ENCODE measurements at regions not wholly inside any gene's neighbourhood (a gene's known extent, or its start where the extent isn't known, plus 50 kb on each side); places are given as distances from the start of the nearest gene placed in this dataset.

DNA sequence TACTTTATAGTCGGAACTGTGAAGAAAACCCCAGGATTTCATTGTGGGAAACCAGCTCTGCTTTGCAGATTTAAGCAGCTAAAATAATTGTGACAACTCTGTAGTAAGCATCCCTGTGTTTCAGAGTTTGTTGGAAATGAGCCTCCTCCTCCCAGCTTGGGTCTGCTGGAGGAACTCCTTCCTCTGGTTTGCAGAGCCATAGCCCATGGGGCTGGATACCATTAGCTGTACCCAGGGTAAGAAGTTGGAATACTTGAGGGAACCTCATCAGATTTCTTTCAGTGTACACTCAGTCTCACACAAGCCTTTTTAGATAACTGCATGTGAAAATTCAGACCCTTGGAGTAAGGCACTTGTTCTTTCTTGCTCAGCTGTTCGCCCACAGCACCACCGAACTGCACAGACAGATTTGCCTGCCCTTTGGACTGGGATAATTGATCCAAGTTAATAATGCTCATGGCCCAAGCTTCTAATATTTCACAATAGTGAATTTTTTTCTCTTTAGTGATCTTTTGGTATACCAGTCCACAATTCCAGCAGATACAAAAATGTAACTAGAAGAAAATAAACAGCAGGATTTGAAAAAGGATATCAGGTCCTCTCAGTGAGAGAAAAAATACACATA is 467.4 kb upstream of the FZD8 start:
- ChIA-PET POLR2A (no interaction called here), CTCF (no interaction called here)
- Mint-ChIP-seq H3K27me3 (no peaks in the 10 kb centered on the region), H3K27ac (no peak overlapping the region), H3K4me3 (no peak overlapping the region), H3K9me3 (peaks cover 3% of the 10 kb centered on the region), H3K4me1 (no peaks in the 10 kb centered on the region), H3K36me3 (ENCODE audit: low read depth) (no peaks in the 10 kb centered on the region)
- no peak for DNase-seq

DNA sequence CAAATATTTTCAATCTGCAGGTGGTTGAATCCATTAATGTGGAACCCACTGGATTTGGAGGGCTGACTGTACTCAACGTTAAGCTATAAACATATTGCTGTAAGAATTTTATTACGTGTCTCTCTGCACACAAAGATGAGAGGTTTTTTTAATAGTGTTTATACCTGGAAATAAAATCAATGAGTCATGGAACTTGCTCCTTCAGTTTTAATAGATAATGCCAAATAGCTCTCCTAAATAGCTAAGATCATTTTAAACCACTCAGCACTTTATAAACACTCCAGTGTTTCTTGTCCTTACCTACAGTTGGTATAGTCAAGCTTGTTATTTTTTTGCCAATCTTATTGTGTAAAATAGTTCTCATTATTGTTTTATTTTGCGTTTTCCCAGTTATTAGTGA is 455.6 kb upstream of the FZD8 start:
- POLR2A ChIA-PET = no interaction called here
- peaks cover 5% of the 10 kb centered on the region for H3K9me3 Mint-ChIP-seq
- no peaks in the 10 kb centered on the region for H3K27me3 Mint-ChIP-seq
- DNase-seq = no peak
- H3K4me1 Mint-ChIP-seq = no peaks in the 10 kb centered on the region
- no peak overlapping the region for H3K27ac Mint-ChIP-seq
- H3K36me3 Mint-ChIP-seq (ENCODE audit: low read depth) = no peaks in the 10 kb centered on the region
- CTCF ChIA-PET = no interaction called here
- no peak overlapping the region for H3K4me3 Mint-ChIP-seq

DNA sequence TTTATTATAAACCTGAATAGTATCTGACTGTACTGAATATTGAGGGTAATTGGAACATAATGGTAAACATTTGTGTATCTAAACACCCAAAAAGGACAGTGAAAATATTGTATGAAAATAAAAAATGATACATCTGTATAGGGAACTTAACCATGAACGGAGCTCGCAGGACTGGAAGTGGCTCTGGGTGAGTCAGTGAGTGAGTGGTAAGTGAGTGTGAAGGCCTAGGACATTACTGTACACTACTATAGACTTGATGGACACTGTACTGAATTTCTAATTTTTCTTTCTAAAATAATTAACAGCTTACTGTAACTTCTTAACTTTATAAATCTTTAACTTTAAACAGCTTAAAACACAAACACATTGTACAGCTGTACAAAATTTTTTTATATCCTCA is 454.5 kb upstream of the FZD8 start:
- no peaks in the 10 kb centered on the region for H3K36me3 Mint-ChIP-seq (ENCODE audit: low read depth)
- no peaks in the 10 kb centered on the region for H3K4me1 Mint-ChIP-seq
- ChIA-PET CTCF (no interaction called here), POLR2A (no interaction called here)
- H3K4me3 Mint-ChIP-seq = no peak overlapping the region
- no peaks in the 10 kb centered on the region for H3K27me3 Mint-ChIP-seq
- H3K27ac Mint-ChIP-seq = no peak overlapping the region
- H3K9me3 Mint-ChIP-seq = peaks cover 5% of the 10 kb centered on the region
- no peak for DNase-seq

DNA sequence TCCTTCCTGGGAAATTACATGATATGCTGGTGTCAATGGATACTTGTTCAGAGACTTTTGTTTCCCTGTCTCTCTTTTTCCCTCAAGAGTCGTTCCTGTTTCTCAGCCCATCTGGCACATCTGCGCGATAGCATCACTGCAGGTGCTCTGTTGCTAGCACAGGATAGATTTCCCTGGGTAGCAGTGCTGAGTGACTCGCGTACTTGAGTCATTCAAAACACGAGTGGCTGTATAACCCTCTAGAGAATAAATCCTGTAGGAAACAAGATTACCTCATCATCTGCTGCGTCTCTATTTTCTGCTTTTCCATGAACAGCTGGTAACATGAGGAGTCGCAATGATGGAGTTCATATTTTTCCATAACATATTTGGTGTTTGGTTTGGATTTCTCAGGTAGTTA is 452.0 kb upstream of the FZD8 start:
- Mint-ChIP-seq H3K4me1 (no peaks in the 10 kb centered on the region), H3K4me3 (no peak overlapping the region), H3K36me3 (ENCODE audit: low read depth) (no peaks in the 10 kb centered on the region), H3K27ac (no peak overlapping the region), H3K9me3 (peaks cover 7% of the 10 kb centered on the region), H3K27me3 (no peaks in the 10 kb centered on the region)
- ChIA-PET POLR2A (no interaction called here), CTCF (no interaction called here)
- DNase-seq = no peak

DNA sequence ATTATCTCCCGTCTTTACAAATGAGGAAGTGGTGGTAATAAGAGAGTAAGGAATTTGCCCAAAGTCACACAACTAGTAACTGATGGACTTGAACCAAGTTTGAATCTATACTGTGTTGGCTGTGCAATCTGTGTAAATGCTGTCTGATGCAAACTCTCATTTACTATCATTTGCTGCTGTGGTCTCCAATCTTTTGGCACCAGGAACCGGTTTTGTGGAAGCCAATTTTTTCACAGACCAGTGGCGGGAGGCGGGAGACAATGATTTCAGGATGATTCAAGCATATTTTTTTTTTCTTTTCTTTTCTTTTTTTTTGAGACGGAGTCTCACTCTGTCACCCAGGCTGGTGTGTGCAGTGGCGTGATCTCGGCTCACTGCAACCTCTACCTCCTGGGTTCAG is 450.0 kb upstream of the FZD8 start:
- no peak overlapping the region for H3K27ac Mint-ChIP-seq
- H3K4me1 Mint-ChIP-seq = no peaks in the 10 kb centered on the region
- peaks cover 7% of the 10 kb centered on the region for H3K9me3 Mint-ChIP-seq
- H3K36me3 Mint-ChIP-seq (ENCODE audit: low read depth) = no peaks in the 10 kb centered on the region
- no peaks in the 10 kb centered on the region for H3K27me3 Mint-ChIP-seq
- ChIA-PET POLR2A (no interaction called here), CTCF (no interaction called here)
- H3K4me3 Mint-ChIP-seq = no peak overlapping the region
- no peak for DNase-seq

DNA sequence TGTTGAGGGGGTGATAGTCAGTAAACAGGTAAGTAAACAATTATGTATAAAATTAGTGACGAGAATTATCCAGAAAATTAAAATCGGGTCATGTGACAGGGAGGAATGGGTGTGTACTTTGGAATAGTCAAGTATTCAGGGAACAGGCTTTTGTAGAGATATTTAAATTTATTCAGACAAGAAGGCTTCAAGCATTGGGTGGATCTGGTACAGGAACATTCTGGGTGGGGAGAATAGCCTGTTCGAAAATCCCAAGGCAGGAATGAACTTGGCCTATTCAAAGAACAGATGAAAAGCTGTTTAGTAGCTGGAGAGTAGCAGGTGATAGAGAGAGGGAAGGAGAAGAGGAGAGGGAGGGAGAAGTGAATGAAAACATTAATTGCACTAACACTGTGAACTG is 448.9 kb upstream of the FZD8 start:
- H3K9me3 Mint-ChIP-seq = peaks cover 11% of the 10 kb centered on the region
- H3K4me3 Mint-ChIP-seq = no peak overlapping the region
- ChIA-PET CTCF (no interaction called here), POLR2A (no interaction called here)
- no peaks in the 10 kb centered on the region for H3K4me1 Mint-ChIP-seq
- no peaks in the 10 kb centered on the region for H3K27me3 Mint-ChIP-seq
- no peak for DNase-seq
- no peaks in the 10 kb centered on the region for H3K36me3 Mint-ChIP-seq (ENCODE audit: low read depth)
- no peak overlapping the region for H3K27ac Mint-ChIP-seq

DNA sequence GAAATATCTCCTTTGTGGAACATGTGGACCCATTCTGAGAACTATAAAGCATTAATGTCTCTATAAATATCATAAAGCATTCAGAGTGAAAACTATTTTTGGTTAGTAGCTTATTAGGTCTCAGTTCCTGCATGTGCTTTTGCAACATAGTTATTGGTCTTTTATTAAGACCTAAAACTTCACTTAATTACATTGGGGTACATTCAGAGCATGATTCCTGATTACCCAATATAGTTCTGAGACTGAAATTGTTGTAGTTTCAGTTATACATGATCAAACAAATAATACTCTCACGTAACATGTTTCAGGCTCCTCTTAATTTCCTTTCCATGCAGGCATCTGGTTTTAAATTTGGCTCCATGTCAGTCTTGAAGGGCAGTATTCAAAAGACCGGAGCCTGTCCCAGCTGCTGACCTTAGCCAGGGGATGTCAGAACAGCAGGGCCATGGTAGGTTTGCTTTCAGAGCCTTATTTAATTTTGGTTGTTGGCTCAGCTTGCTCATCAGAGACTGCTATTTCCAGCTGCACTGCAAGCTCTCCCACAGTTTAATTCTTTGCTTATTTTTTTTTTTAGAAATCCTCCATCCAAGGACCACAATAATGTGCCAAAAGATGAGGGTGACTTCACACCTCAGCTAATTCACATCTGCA is 447.8 kb upstream of the FZD8 start:
- POLR2A ChIA-PET = no interaction called here
- no peak overlapping the region for H3K4me3 Mint-ChIP-seq
- CTCF ChIA-PET = no interaction called here

DNA sequence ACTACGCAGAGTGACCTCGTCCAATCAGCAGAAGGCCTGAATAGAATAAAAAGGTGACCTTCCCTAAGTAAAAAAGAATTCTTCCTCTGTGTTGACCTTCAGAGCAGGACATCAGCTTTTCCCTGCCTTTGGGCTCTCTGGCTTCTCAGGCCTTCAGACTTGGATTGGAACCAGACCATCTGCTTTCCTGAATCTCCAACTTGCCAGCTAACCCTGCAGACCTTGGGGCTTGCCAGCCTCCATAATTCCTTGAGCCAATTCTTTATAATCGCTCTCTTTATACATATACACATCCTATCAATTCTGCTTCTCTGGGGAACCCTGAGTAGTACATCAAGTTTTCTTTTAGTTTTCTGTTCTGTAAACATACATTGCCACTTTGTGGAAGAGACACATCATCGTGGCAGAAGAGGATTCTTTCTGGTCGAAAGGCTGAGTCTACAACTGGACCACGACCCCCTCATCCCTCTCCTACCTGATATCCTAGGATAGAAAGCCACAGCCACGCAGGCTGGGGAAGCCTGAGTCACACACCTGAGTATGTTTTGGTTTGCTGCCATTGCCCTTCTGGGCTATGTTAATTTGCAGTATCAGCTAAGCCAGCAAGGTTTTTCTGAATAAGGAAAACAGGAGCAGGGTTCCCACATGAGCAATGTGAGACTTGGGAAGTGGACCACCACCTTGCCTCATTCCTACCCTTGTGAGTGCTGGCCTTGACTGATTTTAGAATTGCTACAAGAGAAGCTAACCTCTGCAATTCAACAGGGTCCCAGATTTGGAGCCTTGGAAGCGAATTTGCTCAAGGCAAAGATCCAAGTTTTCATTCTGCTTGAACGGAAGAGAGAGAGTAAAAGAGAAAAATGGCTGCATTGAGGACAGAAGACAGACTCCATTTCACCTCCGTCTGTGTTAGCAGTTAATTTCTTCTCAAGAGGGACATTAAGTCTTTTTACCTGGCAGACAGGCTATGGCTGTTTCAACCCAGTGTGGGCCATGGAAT is 445.2 kb upstream of the FZD8 start:
- no peaks in the 10 kb centered on the region for H3K4me1 Mint-ChIP-seq
- no peak overlapping the region for H3K27ac Mint-ChIP-seq
- CTCF ChIA-PET = no interaction called here
- DNase-seq = no peak
- POLR2A ChIA-PET = no interaction called here
- H3K27me3 Mint-ChIP-seq = no peaks in the 10 kb centered on the region
- peaks cover 10% of the 10 kb centered on the region for H3K9me3 Mint-ChIP-seq
- no peaks in the 10 kb centered on the region for H3K36me3 Mint-ChIP-seq (ENCODE audit: low read depth)
- H3K4me3 Mint-ChIP-seq = no peak overlapping the region

More for the DNA sequence above, 447.8 kb upstream of the FZD8 start:
- no peak overlapping the region for H3K27ac Mint-ChIP-seq
- H3K36me3 Mint-ChIP-seq (ENCODE audit: low read depth) = no peaks in the 10 kb centered on the region
- peaks cover 9% of the 10 kb centered on the region for H3K9me3 Mint-ChIP-seq
- no peak for DNase-seq
- no peaks in the 10 kb centered on the region for H3K27me3 Mint-ChIP-seq
- no peaks in the 10 kb centered on the region for H3K4me1 Mint-ChIP-seq

DNA sequence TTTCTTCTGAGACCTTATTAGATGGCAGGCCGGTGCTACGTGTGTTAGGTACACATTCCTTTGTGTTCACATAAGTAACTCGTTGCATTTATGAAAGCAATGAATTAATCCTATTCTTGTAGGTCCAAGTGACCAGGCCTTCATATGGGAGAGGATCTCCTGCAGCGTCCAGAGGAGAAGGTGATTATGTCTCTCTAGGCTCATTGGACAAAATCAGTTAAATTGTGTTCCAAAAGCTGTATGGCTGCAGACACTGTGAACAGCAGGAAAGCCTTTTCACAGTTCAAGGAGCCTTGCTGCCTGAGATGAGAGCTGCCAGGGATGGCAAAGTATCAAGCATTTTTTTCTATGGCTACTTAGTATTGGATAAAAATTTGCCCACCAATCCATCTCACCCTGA is 433.1 kb upstream of the FZD8 start:
- Mint-ChIP-seq H3K27ac (no peak overlapping the region), H3K9me3 (no peaks in the 10 kb centered on the region), H3K4me3 (no peak overlapping the region), H3K27me3 (no peaks in the 10 kb centered on the region), H3K36me3 (ENCODE audit: low read depth) (no peaks in the 10 kb centered on the region), H3K4me1 (no peaks in the 10 kb centered on the region)
- no peak for DNase-seq
- ChIA-PET POLR2A (no interaction called here), CTCF (no interaction called here)

DNA sequence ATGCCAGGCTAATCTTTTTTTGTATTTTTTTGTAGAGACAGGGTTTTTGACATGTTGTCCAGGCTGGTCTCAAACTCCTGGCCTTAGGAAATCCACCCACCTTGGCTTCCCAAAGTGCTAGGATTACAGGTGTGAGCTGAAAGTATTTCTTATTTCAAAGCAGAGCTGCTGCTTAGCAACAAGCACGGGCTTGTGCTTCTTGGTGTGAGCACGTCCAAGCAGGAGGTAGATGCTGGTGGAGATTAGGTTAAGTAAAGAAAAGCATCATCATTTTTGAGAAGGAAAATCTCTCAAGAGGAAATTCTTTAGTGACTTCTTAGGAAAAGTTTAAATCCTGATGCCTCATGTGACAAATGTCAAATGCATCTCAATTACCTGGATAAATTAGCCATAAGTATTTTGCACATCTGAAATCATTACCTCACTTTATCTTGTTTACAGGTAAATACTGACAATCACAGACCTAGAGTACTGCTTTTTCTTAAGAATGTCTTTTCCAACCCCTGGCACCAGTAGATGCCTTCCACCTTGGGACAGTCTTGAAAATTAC is 431.8 kb upstream of the FZD8 start:
- ChIA-PET CTCF (no interaction called here), POLR2A (no interaction called here)
- no peak for DNase-seq
- Mint-ChIP-seq H3K27ac (no peak overlapping the region), H3K9me3 (no peaks in the 10 kb centered on the region), H3K4me3 (no peak overlapping the region), H3K27me3 (no peaks in the 10 kb centered on the region), H3K36me3 (ENCODE audit: low read depth) (no peaks in the 10 kb centered on the region), H3K4me1 (no peaks in the 10 kb centered on the region)

DNA sequence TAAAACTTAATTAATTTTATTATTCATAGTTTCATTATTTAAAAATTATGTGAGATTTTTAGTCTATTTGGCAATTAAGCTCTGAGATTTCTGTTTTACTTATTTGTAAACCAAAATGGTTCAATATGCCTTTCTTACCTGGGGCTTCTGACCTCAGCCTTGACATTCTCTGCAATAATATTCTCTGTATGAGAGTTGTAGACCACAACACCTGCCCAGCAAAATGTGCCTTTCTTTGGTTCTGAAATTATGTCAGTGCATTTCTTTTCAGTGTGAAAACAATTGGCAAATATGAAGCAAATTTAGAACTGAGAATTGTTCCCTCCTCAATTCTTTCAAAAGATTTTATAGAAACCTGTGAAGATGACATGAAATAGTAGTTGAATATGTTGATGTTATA is 426.4 kb upstream of the FZD8 start:
- CTCF ChIA-PET = no interaction called here
- H3K4me1 Mint-ChIP-seq = no peaks in the 10 kb centered on the region
- H3K36me3 Mint-ChIP-seq (ENCODE audit: low read depth) = no peaks in the 10 kb centered on the region
- H3K4me3 Mint-ChIP-seq = no peak overlapping the region
- no peak overlapping the region for H3K27ac Mint-ChIP-seq
- POLR2A ChIA-PET = no interaction called here
- DNase-seq = no peak
- H3K27me3 Mint-ChIP-seq = no peaks in the 10 kb centered on the region
- H3K9me3 Mint-ChIP-seq = peaks cover 7% of the 10 kb centered on the region

DNA sequence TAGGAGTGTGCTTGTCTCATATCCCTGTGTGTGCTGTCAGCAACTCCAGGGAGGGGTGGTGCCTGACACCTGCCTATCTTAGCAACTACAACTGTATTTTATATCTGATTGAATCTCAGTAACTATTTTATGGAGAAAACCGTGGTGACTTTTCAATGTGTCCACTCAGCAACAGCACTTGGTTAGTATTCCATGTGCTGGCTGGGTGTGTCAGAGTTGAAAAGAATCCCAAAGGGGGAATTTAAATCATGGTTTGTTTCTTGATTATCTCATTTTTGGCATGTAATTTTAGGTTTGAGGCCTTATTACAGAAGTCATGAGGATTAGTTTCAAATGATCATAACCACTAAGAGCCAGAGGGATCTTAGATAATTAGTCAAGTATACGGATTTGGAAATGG is 425.7 kb upstream of the FZD8 start:
- H3K9me3 Mint-ChIP-seq = peaks cover 7% of the 10 kb centered on the region
- no peaks in the 10 kb centered on the region for H3K27me3 Mint-ChIP-seq
- no peak for DNase-seq
- no peaks in the 10 kb centered on the region for H3K4me1 Mint-ChIP-seq
- no peaks in the 10 kb centered on the region for H3K36me3 Mint-ChIP-seq (ENCODE audit: low read depth)
- H3K4me3 Mint-ChIP-seq = no peak overlapping the region
- ChIA-PET POLR2A (no interaction called here), CTCF (no interaction called here)
- no peak overlapping the region for H3K27ac Mint-ChIP-seq

DNA sequence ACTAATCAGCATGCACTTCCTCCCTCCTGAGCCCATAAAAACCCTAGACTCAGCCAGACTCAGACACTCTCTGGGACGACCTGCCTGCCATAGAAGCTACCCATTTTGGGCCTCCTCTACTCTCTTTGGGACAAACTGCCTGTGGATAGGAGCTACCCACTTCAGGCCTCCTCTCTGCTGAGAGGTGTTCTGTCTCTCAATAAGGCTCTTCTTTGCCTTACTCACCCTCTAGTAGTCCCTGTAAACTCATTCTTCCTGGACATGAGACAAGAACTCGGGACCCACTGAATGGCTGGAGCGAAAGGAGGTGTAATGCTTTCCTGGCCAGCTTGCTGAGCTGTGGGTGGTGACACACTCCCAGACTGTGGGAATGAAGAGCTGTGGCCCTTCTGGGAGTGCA is 424.8 kb upstream of the FZD8 start:
- POLR2A ChIA-PET = no interaction called here
- CTCF ChIA-PET = no interaction called here
- no peak for DNase-seq
- Mint-ChIP-seq H3K27me3 (no peaks in the 10 kb centered on the region), H3K4me3 (no peak overlapping the region), H3K36me3 (ENCODE audit: low read depth) (no peaks in the 10 kb centered on the region), H3K4me1 (no peaks in the 10 kb centered on the region), H3K9me3 (peaks cover 7% of the 10 kb centered on the region), H3K27ac (no peak overlapping the region)

Data from activated CD4-positive, alpha-beta T cell treated with anti-CD3 and anti-CD28 coated beads, Interleukin-2, amount 10 ng/mL, durations not matched to agents 7 days and 5 days (primary cell).